ENCODE measurements at regions not wholly inside any gene's neighbourhood (a gene's known extent, or its start where the extent isn't known, plus 50 kb on each side); places are given as distances from the start of the nearest gene placed in this dataset.

DNA sequence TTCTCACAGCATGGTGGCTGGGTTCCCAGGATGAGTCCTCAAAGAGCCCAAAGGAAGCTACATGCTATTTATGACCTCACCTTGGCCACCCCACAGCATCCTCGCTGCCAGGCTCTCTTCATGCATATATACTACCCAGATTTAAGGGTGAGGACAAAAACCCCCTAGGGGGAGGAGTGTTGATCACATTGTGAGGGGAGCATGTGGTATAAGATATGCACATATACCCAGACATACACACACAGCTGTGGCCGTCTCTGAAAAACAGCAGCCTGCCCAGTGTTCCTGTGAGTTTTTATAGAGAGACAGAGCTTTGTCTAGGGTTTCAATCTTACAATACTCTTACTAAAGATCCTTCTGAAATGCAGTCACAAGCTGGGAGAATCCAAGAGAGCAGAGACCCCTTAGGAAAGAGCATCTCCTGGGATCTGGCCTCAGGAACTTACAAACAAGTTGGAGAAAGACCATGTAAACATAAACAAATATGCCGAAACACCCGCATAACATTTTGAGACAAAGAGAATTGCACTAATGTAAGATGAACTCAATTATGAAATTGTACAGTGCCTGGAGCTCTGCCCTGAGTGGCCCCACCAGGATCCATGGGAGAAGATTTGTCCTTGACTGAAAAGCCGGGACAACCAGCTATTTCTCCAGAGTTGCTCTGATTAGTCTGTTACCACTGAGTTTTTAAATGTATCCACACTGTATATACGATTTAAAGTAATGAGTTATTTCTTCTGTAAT is 146.4 kb downstream of the GADD45G start:
- Histone ChIP-seq H3K9me2 (ENCODE audit: insufficient read depth) (no peaks in the 10 kb centered on the region), H4K20me1 (ENCODE audit: insufficient read depth) (no peaks in the 10 kb centered on the region), H3K27me3 (ENCODE audit: insufficient read depth, low read length) (no peaks in the 10 kb centered on the region; the same call in 1 of the 2 replicates), H3K4me1 (ENCODE audit: control insufficient read depth in 1 of 2, insufficient read depth in 2 of 2, low read length in 2 of 2) (no peaks in the 10 kb centered on the region), H3K27ac (ENCODE audit: low read depth, low read length) (no peak overlapping the region), H3K9ac (ENCODE audit: low read length) (no peak overlapping the region), H3K9me3 (ENCODE audit: control insufficient read depth in 1 of 2, insufficient read depth in 1 of 2, low read depth in 1 of 2, low read length in 2 of 2) (no peaks in the 10 kb centered on the region), H2AFZ (ENCODE audit: low read depth, low read length, poor library complexity, severe bottlenecking) (no peak overlapping the region), H3K79me2 (ENCODE audit: insufficient read depth, low read length) (no peaks in the 10 kb centered on the region), H3K4me3 (replicated peaks in 1 of 2; ENCODE audit: low read depth in 1 of 2, low read length in 2 of 2) (no peak overlapping the region), H3K36me3 (ENCODE audit: control insufficient read depth in 1 of 2, insufficient read depth in 2 of 2, low read length in 2 of 2) (no peaks in the 10 kb centered on the region), H3K4me2 (ENCODE audit: low read length) (no peak overlapping the region)
- ChIA-PET RAD21 (ENCODE audit: low non-redundant PET in 1 of 2, low total read pairs in 2 of 2, uncharacterized antibody in 2 of 2, unreplicated experiment in 2 of 2) (no interaction called here), POLR2A (no interaction called here), CTCF (interaction anchor here (1.2 kb wide), 1 partner anchor 149 kb away, joined by 3 read pairs; no protein-coding TSS in a partner anchor)
- DNase-seq (ENCODE audit: low read depth, low spot score) (no peak), ATAC-seq (no peak)
- no peak for TF ChIP-seq POLR2A (IDR thresholded peaks at IDR 0.05; ENCODE audit: borderline replicate concordance, extremely low read depth, insufficient read depth, insufficient read length)
- no peak for TF ChIP-seq ZNF274 (IDR thresholded peaks at IDR 0.05; ENCODE audit: low read depth, low read length)
- intact Hi-C loops (cut with micrococcal nuclease), result no loop called here
- no TSS peak for BruUV-seq (replicated peaks)

DNA sequence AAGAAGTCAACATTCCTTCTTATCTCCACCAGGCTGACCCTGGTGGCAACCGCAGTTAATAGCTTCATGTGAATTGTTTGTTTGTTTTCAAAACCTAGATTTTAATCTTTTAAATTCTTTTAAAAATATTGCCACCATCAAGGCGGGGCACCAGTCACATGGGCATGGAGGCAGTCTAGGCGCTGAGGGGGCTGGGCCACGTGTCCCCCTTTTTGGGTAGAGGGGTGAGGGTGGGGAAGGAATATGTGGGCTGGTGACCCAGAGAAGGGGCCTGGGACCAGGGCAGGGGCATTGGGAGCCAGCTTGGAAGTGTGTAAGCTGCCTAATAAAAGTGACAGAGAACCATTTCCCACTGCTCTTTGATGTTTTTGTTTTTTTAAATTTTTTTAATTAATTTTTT is 147.3 kb downstream of the GADD45G start:
- Histone ChIP-seq H3K4me2 (ENCODE audit: low read length) (no peak overlapping the region), H3K36me3 (ENCODE audit: control insufficient read depth in 1 of 2, insufficient read depth in 2 of 2, low read length in 2 of 2) (no peaks in the 10 kb centered on the region), H3K27me3 (ENCODE audit: insufficient read depth, low read length) (no peaks in the 10 kb centered on the region; the same call in 1 of the 2 replicates), H4K20me1 (ENCODE audit: insufficient read depth) (no peaks in the 10 kb centered on the region), H2AFZ (ENCODE audit: low read depth, low read length, poor library complexity, severe bottlenecking) (no peak overlapping the region), H3K27ac (ENCODE audit: low read depth, low read length) (no peak overlapping the region), H3K9ac (ENCODE audit: low read length) (no peak overlapping the region), H3K4me3 (replicated peaks in 1 of 2; ENCODE audit: low read depth in 1 of 2, low read length in 2 of 2) (no peak overlapping the region), H3K9me3 (ENCODE audit: control insufficient read depth in 1 of 2, insufficient read depth in 1 of 2, low read depth in 1 of 2, low read length in 2 of 2) (no peaks in the 10 kb centered on the region), H3K4me1 (ENCODE audit: control insufficient read depth in 1 of 2, insufficient read depth in 2 of 2, low read length in 2 of 2) (no peaks in the 10 kb centered on the region), H3K79me2 (ENCODE audit: insufficient read depth, low read length) (no peaks in the 10 kb centered on the region), H3K9me2 (ENCODE audit: insufficient read depth) (no peaks in the 10 kb centered on the region)
- no peak for DNase-seq (ENCODE audit: low read depth, low spot score)
- CTCF ChIA-PET, result interaction anchor here (1.2 to 1.3 kb wide), 2 partner anchors 149 to 154 kb away, joined by 3 to 5 read pairs; no protein-coding TSS in a partner anchor
- TF ChIP-seq, protein P1, sequence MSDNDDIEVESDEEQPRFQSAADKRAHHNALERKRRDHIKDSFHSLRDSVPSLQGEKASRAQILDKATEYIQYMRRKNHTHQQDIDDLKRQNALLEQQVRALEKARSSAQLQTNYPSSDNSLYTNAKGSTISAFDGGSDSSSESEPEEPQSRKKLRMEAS (IDR thresholded peaks at IDR 0.05), result no peak
- TF ChIP-seq CBX3 (IDR thresholded peaks at IDR 0.05; ENCODE audit: low read depth), result no peak
- TF ChIP-seq RAD21 (IDR thresholded peaks at IDR 0.05; ENCODE audit: low read depth), result no peak
- TF ChIP-seq TCF7L2 (IDR thresholded peaks at IDR 0.05; ENCODE audit: borderline replicate concordance, extremely low read depth, insufficient read depth, insufficient read length), result no peak
- TF ChIP-seq SP1 (IDR thresholded peaks at IDR 0.05; ENCODE audit: low read depth), result no peak
- no peak for TF ChIP-seq EZH2 (IDR thresholded peaks at IDR 0.05)
- no peak for TF ChIP-seq JUND (IDR thresholded peaks at IDR 0.05)
- TF ChIP-seq, protein P2, sequence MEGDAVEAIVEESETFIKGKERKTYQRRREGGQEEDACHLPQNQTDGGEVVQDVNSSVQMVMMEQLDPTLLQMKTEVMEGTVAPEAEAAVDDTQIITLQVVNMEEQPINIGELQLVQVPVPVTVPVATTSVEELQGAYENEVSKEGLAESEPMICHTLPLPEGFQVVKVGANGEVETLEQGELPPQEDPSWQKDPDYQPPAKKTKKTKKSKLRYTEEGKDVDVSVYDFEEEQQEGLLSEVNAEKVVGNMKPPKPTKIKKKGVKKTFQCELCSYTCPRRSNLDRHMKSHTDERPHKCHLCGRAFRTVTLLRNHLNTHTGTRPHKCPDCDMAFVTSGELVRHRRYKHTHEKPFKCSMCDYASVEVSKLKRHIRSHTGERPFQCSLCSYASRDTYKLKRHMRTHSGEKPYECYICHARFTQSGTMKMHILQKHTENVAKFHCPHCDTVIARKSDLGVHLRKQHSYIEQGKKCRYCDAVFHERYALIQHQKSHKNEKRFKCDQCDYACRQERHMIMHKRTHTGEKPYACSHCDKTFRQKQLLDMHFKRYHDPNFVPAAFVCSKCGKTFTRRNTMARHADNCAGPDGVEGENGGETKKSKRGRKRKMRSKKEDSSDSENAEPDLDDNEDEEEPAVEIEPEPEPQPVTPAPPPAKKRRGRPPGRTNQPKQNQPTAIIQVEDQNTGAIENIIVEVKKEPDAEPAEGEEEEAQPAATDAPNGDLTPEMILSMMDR (IDR thresholded peaks at IDR 0.05 in 2 of 3, conservative IDR thresholded peaks at IDR 0.05 in 1 of 3; ENCODE audit: borderline replicate concordance in 1 of 3, insufficient read depth in 1 of 3, low read depth in 2 of 3, low read length in 2 of 3), result no peak
- no peak for TF ChIP-seq POLR2AphosphoS5 (IDR thresholded peaks at IDR 0.05; ENCODE audit: low read depth, low read length)
- TF ChIP-seq, protein P3, sequence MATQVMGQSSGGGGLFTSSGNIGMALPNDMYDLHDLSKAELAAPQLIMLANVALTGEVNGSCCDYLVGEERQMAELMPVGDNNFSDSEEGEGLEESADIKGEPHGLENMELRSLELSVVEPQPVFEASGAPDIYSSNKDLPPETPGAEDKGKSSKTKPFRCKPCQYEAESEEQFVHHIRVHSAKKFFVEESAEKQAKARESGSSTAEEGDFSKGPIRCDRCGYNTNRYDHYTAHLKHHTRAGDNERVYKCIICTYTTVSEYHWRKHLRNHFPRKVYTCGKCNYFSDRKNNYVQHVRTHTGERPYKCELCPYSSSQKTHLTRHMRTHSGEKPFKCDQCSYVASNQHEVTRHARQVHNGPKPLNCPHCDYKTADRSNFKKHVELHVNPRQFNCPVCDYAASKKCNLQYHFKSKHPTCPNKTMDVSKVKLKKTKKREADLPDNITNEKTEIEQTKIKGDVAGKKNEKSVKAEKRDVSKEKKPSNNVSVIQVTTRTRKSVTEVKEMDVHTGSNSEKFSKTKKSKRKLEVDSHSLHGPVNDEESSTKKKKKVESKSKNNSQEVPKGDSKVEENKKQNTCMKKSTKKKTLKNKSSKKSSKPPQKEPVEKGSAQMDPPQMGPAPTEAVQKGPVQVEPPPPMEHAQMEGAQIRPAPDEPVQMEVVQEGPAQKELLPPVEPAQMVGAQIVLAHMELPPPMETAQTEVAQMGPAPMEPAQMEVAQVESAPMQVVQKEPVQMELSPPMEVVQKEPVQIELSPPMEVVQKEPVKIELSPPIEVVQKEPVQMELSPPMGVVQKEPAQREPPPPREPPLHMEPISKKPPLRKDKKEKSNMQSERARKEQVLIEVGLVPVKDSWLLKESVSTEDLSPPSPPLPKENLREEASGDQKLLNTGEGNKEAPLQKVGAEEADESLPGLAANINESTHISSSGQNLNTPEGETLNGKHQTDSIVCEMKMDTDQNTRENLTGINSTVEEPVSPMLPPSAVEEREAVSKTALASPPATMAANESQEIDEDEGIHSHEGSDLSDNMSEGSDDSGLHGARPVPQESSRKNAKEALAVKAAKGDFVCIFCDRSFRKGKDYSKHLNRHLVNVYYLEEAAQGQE (IDR thresholded peaks at IDR 0.05; ENCODE audit: low read depth), result no peak
- no peak for TF ChIP-seq SIN3A (IDR thresholded peaks at IDR 0.05; ENCODE audit: low read depth)
- TF ChIP-seq EGR1 (IDR thresholded peaks at IDR 0.05; ENCODE audit: low read depth), result no peak
- TF ChIP-seq POLR2A (IDR thresholded peaks at IDR 0.05; ENCODE audit: borderline replicate concordance, extremely low read depth, insufficient read depth, insufficient read length), result no peak
- no peak for TF ChIP-seq ELF1 (IDR thresholded peaks at IDR 0.05; ENCODE audit: borderline replicate concordance, low read depth)
- RAD21 ChIA-PET (ENCODE audit: low non-redundant PET in 1 of 2, low total read pairs in 2 of 2, uncharacterized antibody in 2 of 2, unreplicated experiment in 2 of 2), result no interaction called here
- no peak for ATAC-seq
- no TSS peak for BruUV-seq (replicated peaks)
- POLR2A ChIA-PET, result no interaction called here
- intact Hi-C loops (cut with micrococcal nuclease), result no loop called here
